Anterior cingulate cortex (tissue), 58 donors: ENCODE measurements at regions not wholly inside any gene's neighbourhood (a gene's known extent, or its start where the extent isn't known, plus 50 kb on each side); places are given as distances from the start of the nearest gene placed in this dataset.

Source experiments
- DNase-seq, 58 donors: peaks; one replicate each; lab custom pipeline; 2025; lab: John Stamatoyannopoulos, UW

GRCh38 chr13:70723732-70724131 is 615.5 kb upstream of the KLHL1 start:
- no peak for DNase-seq

GRCh38 chr13:70720386-70720785 is 612.1 kb upstream of the KLHL1 start:
- DNase-seq: no peak

GRCh38 chr13:70714993-70715392 is 606.7 kb upstream of the KLHL1 start:
- no peak for DNase-seq

GRCh38 chr13:70708775-70709174 is 600.5 kb upstream of the KLHL1 start:
- DNase-seq: no peak

GRCh38 chr13:70703755-70704154 is 595.5 kb upstream of the KLHL1 start:
- DNase-seq: no peak

GRCh38 chr13:70694996-70695715 is 586.9 kb upstream of the KLHL1 start:
- no peak for DNase-seq

- no peak for DNase-seq
These were observed 560.7 kb upstream of the KLHL1 start for GRCh38 chr13:70668983-70669382.

GRCh38 chr13:70668293-70668692 is 560.0 kb upstream of the KLHL1 start:
- DNase-seq: no peak

- DNase-seq: no peak
These were observed 558.8 kb upstream of the KLHL1 start for GRCh38 chr13:70666883-70667556.

- DNase-seq: no peak
These were observed 554.1 kb upstream of the KLHL1 start for GRCh38 chr13:70662231-70662940.

- no peak for DNase-seq
These were observed 535.8 kb upstream of the KLHL1 start for GRCh38 chr13:70644052-70644451.

- no peak for DNase-seq
These were observed 526.6 kb upstream of the KLHL1 start for GRCh38 chr13:70634893-70635292.

GRCh38 chr13:70630247-70630646 is 522.0 kb upstream of the KLHL1 start:
- no peak for DNase-seq

- DNase-seq: no peak
These were observed 515.0 kb upstream of the KLHL1 start for GRCh38 chr13:70623239-70623638.

GRCh38 chr13:70622796-70623195 is 514.5 kb upstream of the KLHL1 start:
- DNase-seq: no peak

- no peak for DNase-seq
These were observed 511.7 kb upstream of the KLHL1 start for GRCh38 chr13:70619936-70620335.

GRCh38 chr13:70616847-70617246 is 508.6 kb upstream of the KLHL1 start:
- DNase-seq: no peak

GRCh38 chr13:70613295-70613694 is 505.0 kb upstream of the KLHL1 start:
- DNase-seq: no peak

GRCh38 chr13:70612881-70613280 is 504.6 kb upstream of the KLHL1 start:
- DNase-seq: no peak

- DNase-seq: no peak
These were observed 496.2 kb upstream of the KLHL1 start for GRCh38 chr13:70604448-70604847.

GRCh38 chr13:70593716-70594115 is 485.5 kb upstream of the KLHL1 start:
- DNase-seq: no peak

- no peak for DNase-seq
These were observed 476.9 kb upstream of the KLHL1 start for GRCh38 chr13:70585109-70585508.
